Tongue (tissue), 1 donor: ENCODE measurements at regions not wholly inside any gene's neighbourhood (a gene's known extent, or its start where the extent isn't known, plus 50 kb on each side); places are given as distances from the start of the nearest gene placed in this dataset.
"Not testable (repeated sequence)": the region's sequence is repeated elsewhere in the genome, so short reads cannot be mapped to it uniquely, and the experiment has no call there.

Experiments used
- DNase-seq: peaks from one replicate; pipeline ENCODE4 v3.0.0-alpha.2; 2015

- no peak for DNase-seq
Observed at GRCh38 chr4:53865054-53865453, 199.4 kb downstream of the CHIC2 start.

DNA sequence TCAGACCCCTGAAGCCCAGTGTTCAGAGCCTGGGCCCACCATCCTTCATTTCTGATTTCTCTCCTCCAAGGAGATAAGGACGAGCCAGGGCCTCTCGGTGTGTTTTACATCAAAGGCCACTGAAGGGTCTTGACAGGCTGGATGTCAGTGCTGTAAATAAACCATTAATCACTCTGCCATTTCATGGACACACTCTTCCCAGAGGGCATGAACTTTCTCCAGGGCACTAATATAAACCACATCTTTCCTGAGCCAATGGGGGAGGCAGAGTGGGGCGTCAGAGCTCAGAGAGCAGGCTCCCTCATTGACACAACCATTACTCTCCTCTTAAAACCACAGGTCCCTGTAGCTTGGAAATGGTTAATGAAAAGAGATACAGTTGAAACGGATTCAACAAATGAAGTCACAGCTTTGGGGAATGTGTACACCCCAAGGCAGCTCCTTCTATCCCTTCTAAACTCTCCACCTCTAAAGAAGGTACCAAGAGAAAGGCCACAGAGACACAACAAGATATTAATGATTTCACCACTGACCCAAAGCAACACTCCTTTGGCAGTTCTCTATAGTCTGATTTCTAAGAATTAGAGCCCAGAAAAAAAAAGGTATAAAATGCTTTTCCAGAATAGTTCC lies 200.6 kb downstream of the CHIC2 start:
- peak; percentile 53 for DNase-seq

- DNase-seq: peak; percentile 86
Observed at GRCh38 chr4:53863158-53863557, 201.2 kb downstream of the CHIC2 start.

- DNase-seq: peak; percentile 51
Observed at GRCh38 chr4:53861856-53862610, 202.4 kb downstream of the CHIC2 start.

DNA sequence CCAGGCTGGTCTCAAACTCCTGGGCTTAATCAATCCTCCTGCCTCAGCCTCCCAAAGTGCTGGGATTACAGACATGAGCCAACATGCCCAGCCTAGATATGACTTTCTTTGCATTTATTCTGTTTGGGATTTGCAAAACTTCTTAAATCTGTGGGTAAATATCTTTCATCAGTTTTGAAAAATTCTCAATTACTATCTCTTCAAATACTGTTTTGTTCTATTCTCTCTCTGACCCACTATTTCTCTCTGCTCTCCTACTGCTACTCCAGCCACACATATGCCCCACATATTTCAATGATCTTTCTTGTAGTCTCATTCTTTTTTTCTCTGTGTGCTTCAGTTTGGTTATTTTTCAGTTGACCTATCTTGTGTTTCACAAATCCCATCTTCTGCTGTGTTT lies 205.1 kb downstream of the CHIC2 start:
- DNase-seq: no peak

DNA sequence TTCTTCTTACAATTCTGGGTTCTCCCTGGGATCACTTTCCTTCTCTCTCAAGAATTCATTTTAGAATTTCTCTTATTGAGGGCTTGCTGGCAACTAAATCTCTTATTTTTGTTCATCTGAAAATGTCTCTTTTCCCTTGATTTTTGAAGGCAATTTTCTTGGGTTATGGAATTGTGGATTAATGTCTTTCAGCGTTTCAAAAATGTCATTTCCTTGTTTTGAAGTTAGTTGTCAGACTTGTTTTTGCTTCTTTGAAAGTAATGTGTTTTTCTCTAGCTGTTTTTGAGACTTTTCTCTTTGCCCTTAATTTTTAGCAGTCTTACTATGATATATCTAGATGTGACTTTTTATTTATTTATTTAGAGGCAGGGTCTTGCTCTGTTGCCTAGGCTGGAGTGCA lies 205.7 kb downstream of the CHIC2 start:
- DNase-seq: no peak

DNA sequence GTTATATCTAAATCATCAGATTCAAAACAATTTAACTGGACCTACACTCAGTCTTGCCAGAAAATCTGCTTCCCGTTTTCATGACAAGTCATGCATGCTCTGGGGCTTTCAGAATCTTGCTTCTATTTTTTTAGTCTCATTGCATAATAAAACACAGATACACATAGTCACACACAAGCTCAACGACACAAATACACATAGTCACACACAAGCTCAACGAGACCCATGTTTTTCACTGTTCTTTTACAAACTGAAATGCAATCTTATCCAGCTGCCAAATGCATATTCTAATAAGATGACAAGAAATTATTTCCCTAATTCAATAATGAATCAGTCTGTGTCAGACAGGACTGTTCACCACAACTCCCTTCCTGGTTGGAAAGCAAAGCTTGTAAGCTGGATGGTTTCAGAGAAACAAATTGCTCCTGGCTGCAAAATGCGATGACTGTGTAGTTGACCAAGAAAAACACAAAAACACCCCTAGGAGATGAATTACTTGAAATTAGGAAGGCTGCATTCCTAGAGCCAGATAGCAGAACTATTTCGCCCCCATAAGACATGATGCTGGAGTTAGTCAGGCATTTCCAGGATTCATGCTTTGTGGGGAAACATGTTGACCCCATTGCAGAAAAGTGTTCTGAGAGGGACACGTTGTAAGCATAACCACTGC lies 208.7 kb downstream of the CHIC2 start:
- peak; percentile 27 for DNase-seq

- DNase-seq: no peak
Observed at GRCh38 chr4:53854991-53855568, 209.3 kb downstream of the CHIC2 start.

DNA sequence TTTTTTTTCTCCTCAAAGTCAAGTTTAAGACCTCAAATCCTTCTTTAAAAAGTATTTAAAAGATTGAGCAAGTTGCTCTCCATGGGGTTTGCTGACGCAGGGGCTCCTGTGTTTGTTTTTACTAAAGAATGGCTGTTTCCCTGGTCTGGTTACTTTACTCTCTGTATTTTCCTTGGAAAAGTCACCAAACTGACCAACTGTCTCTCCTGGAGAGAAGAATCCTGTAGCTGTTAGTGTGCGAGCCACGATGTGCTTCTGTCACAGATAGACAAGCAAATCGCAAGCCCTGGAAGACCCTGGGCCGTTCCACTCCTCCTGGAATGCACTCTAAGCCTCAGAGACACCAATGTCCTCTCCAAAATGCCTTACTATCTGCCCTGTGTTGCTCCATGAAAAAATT lies 212.1 kb downstream of the CHIC2 start:
- no peak for DNase-seq

- DNase-seq: no peak
Observed at GRCh38 chr4:53847965-53848364, 216.4 kb downstream of the CHIC2 start.

GRCh38 chr4:53844551-53844950 lies 219.9 kb downstream of the CHIC2 start:
- DNase-seq: no peak

DNA sequence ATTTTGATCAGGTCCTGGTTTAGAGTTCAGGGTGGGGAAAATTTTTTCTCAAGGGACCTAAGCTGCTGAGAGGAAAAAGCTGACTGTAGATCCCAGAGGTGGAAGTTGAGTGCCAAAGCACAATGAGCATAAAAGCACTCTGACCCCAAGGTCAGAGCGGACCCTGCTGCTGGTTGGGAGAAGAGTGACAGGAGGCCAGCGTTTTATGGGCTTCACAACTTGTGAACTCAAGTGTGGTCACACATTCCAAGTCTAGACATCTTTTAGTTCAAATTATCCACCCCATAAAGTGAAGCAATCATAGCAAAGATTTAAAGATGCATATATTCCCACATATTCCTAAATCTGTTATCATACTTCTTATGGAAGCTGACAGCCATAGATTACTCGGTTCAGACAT lies 220.3 kb downstream of the CHIC2 start:
- no peak for DNase-seq

- no peak for DNase-seq
Observed at GRCh38 chr4:53841711-53842110, 222.7 kb downstream of the CHIC2 start.

- DNase-seq: no peak
Observed at GRCh38 chr4:53840643-53841042, 223.8 kb downstream of the CHIC2 start.

- not testable (repeated sequence) for DNase-seq
Observed at GRCh38 chr4:53833302-53834003, 231.0 kb downstream of the CHIC2 start.

GRCh38 chr4:53832549-53832948 lies 231.9 kb downstream of the CHIC2 start:
- no peak for DNase-seq

- no peak for DNase-seq
Observed at GRCh38 chr4:53830511-53830910, 233.9 kb downstream of the CHIC2 start.

DNA sequence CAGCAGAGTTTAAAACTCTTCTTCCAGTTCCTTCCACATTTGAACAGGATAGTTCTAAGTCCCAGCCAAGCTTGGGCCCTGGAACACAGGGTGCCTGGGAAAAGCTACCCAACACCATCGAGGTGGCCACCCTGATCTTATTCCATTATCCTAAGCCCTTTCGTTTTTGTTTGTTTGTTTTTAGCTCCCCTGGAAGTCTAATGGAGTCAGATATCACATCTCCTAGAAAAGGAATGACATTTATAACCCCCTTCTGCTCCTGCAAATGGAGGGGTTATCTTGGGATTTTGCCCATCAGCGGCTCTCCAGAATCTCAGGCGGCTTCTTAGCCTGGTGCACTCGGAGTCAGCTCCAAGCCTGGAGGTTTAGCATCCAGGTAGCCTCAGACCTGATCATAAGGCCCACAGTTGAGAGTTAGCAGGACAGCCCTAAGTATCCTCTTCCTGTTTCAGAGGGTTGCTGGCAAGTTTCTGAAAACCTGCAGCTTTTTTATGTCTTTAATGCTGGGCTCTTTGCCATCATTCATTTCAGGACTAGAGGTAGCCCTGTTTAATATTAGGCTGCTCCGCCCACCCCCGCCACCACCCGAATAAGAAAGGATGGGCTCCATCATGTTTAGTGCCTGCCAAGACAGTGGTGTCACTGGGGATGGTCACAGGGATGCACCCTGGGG lies 230.0 kb upstream of the LNX1 start:
- DNase-seq: peak; percentile 33

GRCh38 chr4:53818104-53818503 lies 226.8 kb upstream of the LNX1 start:
- DNase-seq: peak; percentile 64

- DNase-seq: no peak
Observed at GRCh38 chr4:53816561-53816960, 225.3 kb upstream of the LNX1 start.

GRCh38 chr4:53815281-53815680 lies 224.0 kb upstream of the LNX1 start:
- DNase-seq: no peak

GRCh38 chr4:53813998-53814397 lies 222.7 kb upstream of the LNX1 start:
- no peak for DNase-seq
